ENCODE measurements at regions not wholly inside any gene's neighbourhood (a gene's known extent, or its start where the extent isn't known, plus 50 kb on each side); places are given as distances from the start of the nearest gene placed in this dataset.

- no peak for TF ChIP-seq CREB1 (IDR thresholded peaks at IDR 0.05; ENCODE audit: low read depth)
- no peak for TF ChIP-seq CEBPB (IDR thresholded peaks at IDR 0.05)
- TF ChIP-seq YY1 (IDR thresholded peaks at IDR 0.05; ENCODE audit: low read depth) = no peak
- TF ChIP-seq TEAD4 (IDR thresholded peaks at IDR 0.05) = no peak
- no peak for TF ChIP-seq EP300 (IDR thresholded peaks at IDR 0.05; ENCODE audit: borderline replicate concordance)
- no peak for TF ChIP-seq TCF12 (IDR thresholded peaks at IDR 0.05; ENCODE audit: low read depth)
- TF ChIP-seq ZBTB7A (IDR thresholded peaks at IDR 0.05; ENCODE audit: low read depth) = no peak
- no peak for TF ChIP-seq EGR1 (IDR thresholded peaks at IDR 0.05)
- TF ChIP-seq MAX (IDR thresholded peaks at IDR 0.05) = no peak
- no peak for TF ChIP-seq FOXM1 (IDR thresholded peaks at IDR 0.05; ENCODE audit: borderline replicate concordance, low read depth)
- TF ChIP-seq, protein P1, sequence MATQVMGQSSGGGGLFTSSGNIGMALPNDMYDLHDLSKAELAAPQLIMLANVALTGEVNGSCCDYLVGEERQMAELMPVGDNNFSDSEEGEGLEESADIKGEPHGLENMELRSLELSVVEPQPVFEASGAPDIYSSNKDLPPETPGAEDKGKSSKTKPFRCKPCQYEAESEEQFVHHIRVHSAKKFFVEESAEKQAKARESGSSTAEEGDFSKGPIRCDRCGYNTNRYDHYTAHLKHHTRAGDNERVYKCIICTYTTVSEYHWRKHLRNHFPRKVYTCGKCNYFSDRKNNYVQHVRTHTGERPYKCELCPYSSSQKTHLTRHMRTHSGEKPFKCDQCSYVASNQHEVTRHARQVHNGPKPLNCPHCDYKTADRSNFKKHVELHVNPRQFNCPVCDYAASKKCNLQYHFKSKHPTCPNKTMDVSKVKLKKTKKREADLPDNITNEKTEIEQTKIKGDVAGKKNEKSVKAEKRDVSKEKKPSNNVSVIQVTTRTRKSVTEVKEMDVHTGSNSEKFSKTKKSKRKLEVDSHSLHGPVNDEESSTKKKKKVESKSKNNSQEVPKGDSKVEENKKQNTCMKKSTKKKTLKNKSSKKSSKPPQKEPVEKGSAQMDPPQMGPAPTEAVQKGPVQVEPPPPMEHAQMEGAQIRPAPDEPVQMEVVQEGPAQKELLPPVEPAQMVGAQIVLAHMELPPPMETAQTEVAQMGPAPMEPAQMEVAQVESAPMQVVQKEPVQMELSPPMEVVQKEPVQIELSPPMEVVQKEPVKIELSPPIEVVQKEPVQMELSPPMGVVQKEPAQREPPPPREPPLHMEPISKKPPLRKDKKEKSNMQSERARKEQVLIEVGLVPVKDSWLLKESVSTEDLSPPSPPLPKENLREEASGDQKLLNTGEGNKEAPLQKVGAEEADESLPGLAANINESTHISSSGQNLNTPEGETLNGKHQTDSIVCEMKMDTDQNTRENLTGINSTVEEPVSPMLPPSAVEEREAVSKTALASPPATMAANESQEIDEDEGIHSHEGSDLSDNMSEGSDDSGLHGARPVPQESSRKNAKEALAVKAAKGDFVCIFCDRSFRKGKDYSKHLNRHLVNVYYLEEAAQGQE (IDR thresholded peaks at IDR 0.05; ENCODE audit: low read depth) = no peak
- no peak for TF ChIP-seq NFIC (IDR thresholded peaks at IDR 0.05)
- no peak for TF ChIP-seq RAD21 (IDR thresholded peaks at IDR 0.05; ENCODE audit: low read depth)
- no peak for TF ChIP-seq TAF1 (IDR thresholded peaks at IDR 0.05; ENCODE audit: low read depth)
- TF ChIP-seq USF1 (IDR thresholded peaks at IDR 0.05) = no peak
Measured at GRCh38 chr17:71649941-71650350, 470.9 kb upstream of the SOX9 start.

GRCh38 chr17:71655542-71655941, 465.3 kb upstream of the SOX9 start:
- no peak for TF ChIP-seq YY1 (IDR thresholded peaks at IDR 0.05; ENCODE audit: low read depth)
- no peak for TF ChIP-seq FOXM1 (IDR thresholded peaks at IDR 0.05; ENCODE audit: borderline replicate concordance, low read depth)
- no peak for TF ChIP-seq EP300 (IDR thresholded peaks at IDR 0.05; ENCODE audit: borderline replicate concordance)
- TF ChIP-seq EGR1 (IDR thresholded peaks at IDR 0.05) = no peak
- no peak for TF ChIP-seq ZBTB7A (IDR thresholded peaks at IDR 0.05; ENCODE audit: low read depth)
- TF ChIP-seq, protein P1 (IDR thresholded peaks at IDR 0.05; ENCODE audit: low read depth) = no peak
- no peak for TF ChIP-seq CEBPB (IDR thresholded peaks at IDR 0.05)
- TF ChIP-seq CREB1 (IDR thresholded peaks at IDR 0.05; ENCODE audit: low read depth) = no peak
- no peak for TF ChIP-seq MAX (IDR thresholded peaks at IDR 0.05)
- TF ChIP-seq RAD21 (IDR thresholded peaks at IDR 0.05; ENCODE audit: low read depth) = no peak
- no peak for TF ChIP-seq TCF12 (IDR thresholded peaks at IDR 0.05; ENCODE audit: low read depth)
- TF ChIP-seq TAF1 (IDR thresholded peaks at IDR 0.05; ENCODE audit: low read depth) = no peak
- no peak for TF ChIP-seq NFIC (IDR thresholded peaks at IDR 0.05)
- no peak for TF ChIP-seq TEAD4 (IDR thresholded peaks at IDR 0.05)

DNA sequence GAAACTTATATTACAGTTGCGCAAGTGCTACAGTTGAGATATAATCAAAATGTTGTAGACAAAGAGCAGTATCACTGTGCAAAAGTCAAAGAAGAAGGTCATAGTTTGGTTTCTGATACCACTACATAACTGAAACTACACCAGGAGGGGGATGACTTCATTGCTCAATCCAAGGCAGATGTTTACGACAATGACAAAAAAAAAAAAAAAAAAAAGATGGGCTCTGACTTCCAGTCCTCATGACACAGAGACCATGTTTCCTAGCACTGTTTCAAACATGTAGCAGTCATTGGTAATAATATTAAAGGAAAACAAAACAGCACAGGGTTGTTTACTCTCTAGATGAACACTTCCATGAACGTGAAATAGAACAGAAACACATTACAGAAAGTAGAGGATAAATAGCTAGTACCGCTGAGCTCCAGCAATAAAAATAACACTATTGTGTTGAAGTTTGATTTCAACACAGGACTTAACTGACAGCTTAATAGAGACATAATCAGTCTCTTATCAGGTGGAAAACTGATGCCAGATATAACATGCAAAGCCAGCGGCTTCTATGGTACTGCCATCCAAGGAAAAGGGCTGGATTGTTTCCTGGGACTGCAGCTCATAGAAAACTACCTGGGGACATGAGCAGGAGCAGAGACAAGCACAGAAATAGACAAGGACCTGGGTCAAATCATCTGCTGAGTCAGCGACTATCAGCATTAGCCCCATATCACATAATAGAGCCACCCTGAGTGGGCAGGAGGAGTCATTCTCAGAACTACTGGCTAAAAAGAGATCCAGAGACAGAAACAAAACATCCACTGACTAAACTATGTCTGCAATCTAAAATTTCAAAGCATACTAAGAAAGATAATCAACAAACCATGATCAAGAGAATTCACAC, 463.6 kb upstream of the SOX9 start:
- no peak for TF ChIP-seq CREB1 (IDR thresholded peaks at IDR 0.05; ENCODE audit: low read depth)
- TF ChIP-seq RAD21 (IDR thresholded peaks at IDR 0.05; ENCODE audit: low read depth) = no peak
- no peak for TF ChIP-seq EP300 (IDR thresholded peaks at IDR 0.05; ENCODE audit: borderline replicate concordance)
- no peak for TF ChIP-seq FOXM1 (IDR thresholded peaks at IDR 0.05; ENCODE audit: borderline replicate concordance, low read depth)
- TF ChIP-seq MAX (IDR thresholded peaks at IDR 0.05) = no peak
- no peak for TF ChIP-seq USF1 (IDR thresholded peaks at IDR 0.05)
- no peak for TF ChIP-seq TCF12 (IDR thresholded peaks at IDR 0.05; ENCODE audit: low read depth)
- no peak for TF ChIP-seq TEAD4 (IDR thresholded peaks at IDR 0.05)
- TF ChIP-seq, protein P1 (IDR thresholded peaks at IDR 0.05; ENCODE audit: low read depth) = no peak
- TF ChIP-seq CEBPB (IDR thresholded peaks at IDR 0.05) = no peak
